Keratinocyte (primary cell): ENCODE measurements at regions not wholly inside any gene's neighbourhood (a gene's known extent, or its start where the extent isn't known, plus 50 kb on each side); places are given as distances from the start of the nearest gene placed in this dataset.

Source experiments
- EZH2 ChIP-seq: IDR thresholded peaks from one replicate; pipeline ENCODE4 v1.6.1; 2012; ENCODE audit warnings: inconsistent platforms, mild to moderate bottlenecking, low read length, moderate library complexity
- TF ChIP-seq, protein P1 (sequence below), 3 experiments: IDR thresholded peaks in 1 of 3; conservative IDR thresholded peaks in 1 of 3; optimal IDR thresholded peaks in 1 of 3; 2 replicates in 2 of 3; 3 replicates in 1 of 3; pipeline versions ENCODE3 to v1.5.1; 2011; ENCODE audit warnings: low read length in 3 of 3, mild to moderate bottlenecking in 3 of 3, moderate library complexity in 2 of 3, control low read depth in 1 of 3, inconsistent platforms in 1 of 3; ENCODE audit not compliant: insufficient read depth in 2 of 3; ENCODE audit errors: extremely low read depth in 1 of 3

DNA sequence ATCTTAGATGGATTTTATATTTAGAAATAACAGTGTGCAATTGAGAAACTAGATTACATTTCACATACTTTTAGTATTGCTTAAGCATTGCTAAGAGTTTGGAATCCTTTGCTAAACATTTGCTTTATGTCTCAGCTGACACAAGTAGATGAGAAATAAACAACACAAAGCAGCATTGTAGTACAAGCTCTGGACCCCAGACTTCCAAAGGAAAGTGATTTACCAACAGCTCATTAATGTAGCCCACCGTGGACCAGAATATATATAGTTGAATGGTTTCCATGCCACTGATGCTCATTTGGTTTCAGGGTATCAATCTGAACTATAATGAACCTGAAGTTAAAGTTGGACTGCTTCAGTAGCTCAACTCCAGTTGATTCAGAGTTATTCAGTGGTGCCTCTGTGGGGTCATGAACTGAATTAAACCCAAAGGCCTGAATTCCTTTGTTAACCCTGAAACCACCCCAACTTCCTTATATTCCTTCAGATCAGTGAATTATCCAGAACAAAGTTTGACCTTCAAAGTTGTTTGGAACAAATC, 132.1 kb upstream of the NEIL3 start:
- TF ChIP-seq, protein P1, sequence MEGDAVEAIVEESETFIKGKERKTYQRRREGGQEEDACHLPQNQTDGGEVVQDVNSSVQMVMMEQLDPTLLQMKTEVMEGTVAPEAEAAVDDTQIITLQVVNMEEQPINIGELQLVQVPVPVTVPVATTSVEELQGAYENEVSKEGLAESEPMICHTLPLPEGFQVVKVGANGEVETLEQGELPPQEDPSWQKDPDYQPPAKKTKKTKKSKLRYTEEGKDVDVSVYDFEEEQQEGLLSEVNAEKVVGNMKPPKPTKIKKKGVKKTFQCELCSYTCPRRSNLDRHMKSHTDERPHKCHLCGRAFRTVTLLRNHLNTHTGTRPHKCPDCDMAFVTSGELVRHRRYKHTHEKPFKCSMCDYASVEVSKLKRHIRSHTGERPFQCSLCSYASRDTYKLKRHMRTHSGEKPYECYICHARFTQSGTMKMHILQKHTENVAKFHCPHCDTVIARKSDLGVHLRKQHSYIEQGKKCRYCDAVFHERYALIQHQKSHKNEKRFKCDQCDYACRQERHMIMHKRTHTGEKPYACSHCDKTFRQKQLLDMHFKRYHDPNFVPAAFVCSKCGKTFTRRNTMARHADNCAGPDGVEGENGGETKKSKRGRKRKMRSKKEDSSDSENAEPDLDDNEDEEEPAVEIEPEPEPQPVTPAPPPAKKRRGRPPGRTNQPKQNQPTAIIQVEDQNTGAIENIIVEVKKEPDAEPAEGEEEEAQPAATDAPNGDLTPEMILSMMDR (optimal IDR thresholded peaks at IDR 0.05 in 1 of 3, IDR thresholded peaks at IDR 0.05 in 1 of 3, conservative IDR thresholded peaks at IDR 0.05 in 1 of 3; ENCODE audit: extremely low read depth in 1 of 3, insufficient read depth in 2 of 3, low read length in 3 of 3) = no peak
- TF ChIP-seq EZH2 = no peak
